ENCODE measurements at regions not wholly inside any gene's neighbourhood (a gene's known extent, or its start where the extent isn't known, plus 50 kb on each side); places are given as distances from the start of the nearest gene placed in this dataset.

- Mint-ChIP-seq H3K27me3 (ENCODE audit: low read depth) (no peaks in the 10 kb centered on the region), H3K27ac (no peak overlapping the region), H3K4me1 (peaks cover 54% of the 10 kb centered on the region), H3K36me3 (peaks cover 6% of the 10 kb centered on the region), H3K4me3 (no peak overlapping the region), H3K9me3 (peaks cover 8% of the 10 kb centered on the region)
- TF ChIP-seq CTCF (IDR thresholded peaks at IDR 0.05; ENCODE audit: unreplicated experiment) = no peak
- no peak for DNase-seq (ENCODE audit: low spot score in 2 of 2, unreplicated experiment in 2 of 2)
Observed at GRCh38 chr1:162921311-162921710, 60.3 kb upstream of the CCDC190 start.

DNA sequence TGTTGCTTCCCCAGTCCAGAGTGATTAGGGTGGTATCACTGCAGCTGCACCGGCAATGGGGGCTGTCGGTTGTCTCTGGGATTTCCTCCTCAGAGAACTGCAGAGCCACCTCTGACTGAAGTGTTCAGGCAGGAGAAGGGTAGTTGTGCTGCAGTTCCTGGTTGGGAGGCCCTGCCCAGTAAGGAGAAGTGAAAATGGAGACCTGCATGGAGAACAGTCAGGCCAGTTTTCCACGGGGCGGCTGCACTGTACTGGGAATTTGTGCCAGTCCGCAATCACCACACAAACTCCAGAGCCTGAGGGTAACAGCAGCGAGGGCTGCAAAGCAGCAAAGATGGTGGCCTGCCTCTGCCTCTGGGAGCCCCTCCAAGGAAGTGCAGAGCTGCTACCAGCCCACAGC is 58.1 kb upstream of the CCDC190 start:
- Mint-ChIP-seq H3K4me3 (no peak overlapping the region), H3K36me3 (peaks cover 21% of the 10 kb centered on the region), H3K27me3 (ENCODE audit: low read depth) (no peaks in the 10 kb centered on the region), H3K27ac (peak overlapping the region; percentile 96), H3K4me1 (peaks cover 49% of the 10 kb centered on the region), H3K9me3 (peaks cover 29% of the 10 kb centered on the region)
- no peak for DNase-seq (ENCODE audit: low spot score in 2 of 2, unreplicated experiment in 2 of 2)
- no peak for TF ChIP-seq CTCF (IDR thresholded peaks at IDR 0.05; ENCODE audit: unreplicated experiment)

DNA sequence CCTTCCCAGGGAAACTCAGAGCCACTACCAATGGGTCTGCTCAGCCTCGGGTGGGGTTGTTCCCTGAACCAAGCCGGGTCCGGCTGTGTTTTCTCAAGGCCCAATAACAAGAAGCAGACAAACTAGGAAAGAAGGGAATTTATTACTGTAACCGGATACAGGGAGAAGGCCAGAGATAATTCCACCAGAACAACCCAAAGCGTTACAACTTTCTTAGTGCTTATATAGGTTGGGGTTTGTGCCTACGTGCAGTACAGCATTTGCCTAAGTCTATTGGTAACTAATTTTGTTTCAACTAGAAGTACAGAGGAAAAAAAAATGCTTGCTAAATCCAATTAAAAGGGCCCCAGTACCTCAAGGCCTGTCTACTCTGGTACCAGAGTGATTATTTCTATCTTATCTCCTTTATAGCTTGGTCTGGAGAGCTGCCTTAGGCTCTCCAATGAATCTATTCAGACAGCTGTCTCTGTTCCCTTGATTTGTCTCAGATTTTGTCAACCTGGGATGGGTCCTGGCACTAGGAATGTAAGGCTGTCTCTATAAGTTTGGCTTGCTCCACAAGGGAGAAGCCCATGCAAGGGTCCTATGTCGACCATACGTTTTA is 57.3 kb upstream of the CCDC190 start:
- H3K27ac Mint-ChIP-seq = peak overlapping the region; percentile 96
- H3K36me3 Mint-ChIP-seq = peaks cover 21% of the 10 kb centered on the region
- peaks cover 37% of the 10 kb centered on the region for H3K9me3 Mint-ChIP-seq
- H3K4me1 Mint-ChIP-seq = peaks cover 43% of the 10 kb centered on the region
- H3K27me3 Mint-ChIP-seq (ENCODE audit: low read depth) = no peaks in the 10 kb centered on the region
- no peak for DNase-seq (ENCODE audit: low spot score in 2 of 2, unreplicated experiment in 2 of 2)
- H3K4me3 Mint-ChIP-seq = no peak overlapping the region
- no peak for TF ChIP-seq CTCF (IDR thresholded peaks at IDR 0.05; ENCODE audit: unreplicated experiment)

DNA sequence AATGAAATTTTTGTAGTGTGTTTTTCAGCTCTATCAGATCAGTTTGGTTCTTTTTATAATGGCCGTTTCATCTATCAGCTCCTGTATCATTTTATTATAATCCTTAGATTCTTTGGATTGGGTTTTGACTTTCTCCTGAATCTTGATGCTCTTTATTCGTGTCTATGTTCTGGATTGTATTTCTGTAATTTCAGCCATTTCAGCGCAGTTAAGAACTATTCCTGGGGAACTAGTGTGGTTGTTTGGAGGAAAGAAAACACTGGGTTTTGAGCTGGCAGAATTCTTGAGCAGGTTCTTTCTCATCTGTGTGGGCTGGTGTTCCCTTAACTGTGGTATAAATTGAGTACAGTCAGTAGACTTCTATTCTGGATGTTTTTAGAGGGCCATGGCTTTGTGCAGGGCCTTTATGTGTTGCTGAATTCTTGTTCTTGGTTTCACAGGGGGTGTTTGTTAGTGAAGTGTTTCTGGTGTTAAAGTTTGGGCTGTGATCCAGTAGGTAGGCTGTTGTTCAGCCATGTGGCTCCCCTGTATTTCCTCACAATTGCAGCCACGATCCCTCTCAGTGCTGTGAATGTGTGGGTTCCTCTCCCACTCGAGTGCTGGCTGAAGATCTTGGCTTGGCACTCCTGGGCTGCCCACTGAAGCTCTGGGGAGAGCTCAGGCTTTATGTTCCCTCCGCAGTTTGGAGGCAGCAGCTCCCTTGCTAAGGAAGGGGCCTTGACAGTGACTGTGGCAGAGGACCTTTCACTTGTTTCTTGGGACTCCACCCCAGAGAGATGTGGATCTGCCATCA is 56.0 kb upstream of the CCDC190 start:
- no peak for TF ChIP-seq CTCF (IDR thresholded peaks at IDR 0.05; ENCODE audit: unreplicated experiment)
- peaks cover 27% of the 10 kb centered on the region for H3K36me3 Mint-ChIP-seq
- peaks cover 48% of the 10 kb centered on the region for H3K9me3 Mint-ChIP-seq
- no peak overlapping the region for H3K4me3 Mint-ChIP-seq
- H3K27ac Mint-ChIP-seq = peak overlapping the region; percentile 96
- H3K27me3 Mint-ChIP-seq (ENCODE audit: low read depth) = no peaks in the 10 kb centered on the region
- no peak for DNase-seq (ENCODE audit: low spot score in 2 of 2, unreplicated experiment in 2 of 2)
- H3K4me1 Mint-ChIP-seq = peaks cover 37% of the 10 kb centered on the region

- H3K4me1 Mint-ChIP-seq = peaks cover 34% of the 10 kb centered on the region
- H3K27me3 Mint-ChIP-seq (ENCODE audit: low read depth) = no peaks in the 10 kb centered on the region
- peak overlapping the region; percentile 13 for H3K27ac Mint-ChIP-seq
- peaks cover 28% of the 10 kb centered on the region for H3K36me3 Mint-ChIP-seq
- no peak for TF ChIP-seq CTCF (IDR thresholded peaks at IDR 0.05; ENCODE audit: unreplicated experiment)
- H3K9me3 Mint-ChIP-seq = peaks cover 50% of the 10 kb centered on the region
- no peak overlapping the region for H3K4me3 Mint-ChIP-seq
- DNase-seq (ENCODE audit: low spot score in 2 of 2, unreplicated experiment in 2 of 2) = no peak
Observed at GRCh38 chr1:162916407-162916806, 55.4 kb upstream of the CCDC190 start.

All from mesothelial cell of epicardium (in vitro differentiated cells).